Bronchial epithelial cell (primary cell): ENCODE measurements at regions not wholly inside any gene's neighbourhood (a gene's known extent, or its start where the extent isn't known, plus 50 kb on each side); places are given as distances from the start of the nearest gene placed in this dataset.

Source experiments
- DNase-seq: peaks from one replicate; pipeline ENCODE4 v3.0.0-alpha.2; 2010; ENCODE audit warnings: low read depth
- FAIRE-seq: peaks from 2 replicates; lab custom pipeline; 2011; peaks lifted over from hg19 to GRCh38; lab: Jason Lieb, UNC
- H3K27me3 ChIP-seq: 2 replicates; pipeline ENCODE4 v1.5.1; 2011; ENCODE audit warnings: low read length; ENCODE audit not compliant: control insufficient read depth, insufficient read depth
- H3K36me3 ChIP-seq: 2 replicates; pipeline ENCODE4 v1.5.1; 2011; ENCODE audit warnings: low read length; ENCODE audit not compliant: control insufficient read depth, insufficient read depth
- H3K4me3 ChIP-seq: 2 replicates; pipeline ENCODE4 v1.5.1; 2011; ENCODE audit warnings: mild to moderate bottlenecking, low read depth, low read length, control low read depth
- TF ChIP-seq, protein P1 (sequence below): IDR thresholded peaks from 2 replicates; pipeline ENCODE4 v1.5.1; 2011; ENCODE audit warnings: mild to moderate bottlenecking, moderate library complexity, low read length, control low read depth, inconsistent platforms; ENCODE audit not compliant: insufficient read depth, severe bottlenecking

DNA sequence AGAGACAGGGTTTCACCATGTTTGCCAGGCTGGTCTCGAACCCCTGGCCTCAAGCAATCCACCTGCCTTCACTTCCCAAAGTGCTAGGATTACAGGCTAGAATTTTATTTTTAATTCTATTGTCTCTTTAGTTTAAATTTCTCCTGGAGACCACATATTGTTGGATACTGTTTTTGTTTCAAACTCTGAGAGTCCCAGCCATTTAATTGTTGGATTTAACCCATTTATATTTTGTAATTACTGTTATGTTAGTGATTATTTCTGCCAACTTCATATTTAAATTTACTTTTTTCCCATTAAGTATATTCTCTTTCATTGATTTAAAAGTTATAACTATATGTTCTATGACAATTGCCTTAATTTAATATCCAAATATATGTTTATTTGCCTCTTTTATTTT lies 185.6 kb downstream of the ZNF248 start:
- Histone ChIP-seq H3K4me3 (no peak overlapping the region), H3K36me3 (no peaks in the 10 kb centered on the region), H3K27me3 (no peaks in the 10 kb centered on the region)
- TF ChIP-seq, protein P1, sequence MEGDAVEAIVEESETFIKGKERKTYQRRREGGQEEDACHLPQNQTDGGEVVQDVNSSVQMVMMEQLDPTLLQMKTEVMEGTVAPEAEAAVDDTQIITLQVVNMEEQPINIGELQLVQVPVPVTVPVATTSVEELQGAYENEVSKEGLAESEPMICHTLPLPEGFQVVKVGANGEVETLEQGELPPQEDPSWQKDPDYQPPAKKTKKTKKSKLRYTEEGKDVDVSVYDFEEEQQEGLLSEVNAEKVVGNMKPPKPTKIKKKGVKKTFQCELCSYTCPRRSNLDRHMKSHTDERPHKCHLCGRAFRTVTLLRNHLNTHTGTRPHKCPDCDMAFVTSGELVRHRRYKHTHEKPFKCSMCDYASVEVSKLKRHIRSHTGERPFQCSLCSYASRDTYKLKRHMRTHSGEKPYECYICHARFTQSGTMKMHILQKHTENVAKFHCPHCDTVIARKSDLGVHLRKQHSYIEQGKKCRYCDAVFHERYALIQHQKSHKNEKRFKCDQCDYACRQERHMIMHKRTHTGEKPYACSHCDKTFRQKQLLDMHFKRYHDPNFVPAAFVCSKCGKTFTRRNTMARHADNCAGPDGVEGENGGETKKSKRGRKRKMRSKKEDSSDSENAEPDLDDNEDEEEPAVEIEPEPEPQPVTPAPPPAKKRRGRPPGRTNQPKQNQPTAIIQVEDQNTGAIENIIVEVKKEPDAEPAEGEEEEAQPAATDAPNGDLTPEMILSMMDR, result no peak
- no peak for DNase-seq
- no peak for FAIRE-seq

DNA sequence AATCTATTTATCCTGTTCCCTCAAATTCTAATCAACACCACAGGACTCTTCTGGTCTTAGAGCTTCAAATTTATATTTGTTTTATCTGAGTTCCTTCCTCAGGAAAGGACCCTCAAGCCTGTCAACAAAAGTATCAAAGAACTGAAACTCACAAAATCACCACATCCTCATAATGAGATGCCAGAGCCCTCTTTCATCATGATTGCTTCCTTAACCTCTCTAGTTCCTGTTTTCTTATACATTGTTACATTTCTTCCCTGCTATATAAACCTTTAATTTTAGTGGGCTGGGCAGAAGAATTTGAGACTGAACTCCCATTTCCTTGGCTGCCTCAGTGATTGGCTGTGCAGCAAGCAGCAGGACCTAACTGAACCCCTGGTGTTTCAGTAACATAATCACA lies 189.7 kb downstream of the ZNF248 start:
- FAIRE-seq, result no peak
- TF ChIP-seq, protein P1, result no peak
- no peak overlapping the region for H3K4me3 ChIP-seq
- no peak for DNase-seq
- H3K36me3 ChIP-seq, result no peaks in the 10 kb centered on the region
- H3K27me3 ChIP-seq, result no peaks in the 10 kb centered on the region

DNA sequence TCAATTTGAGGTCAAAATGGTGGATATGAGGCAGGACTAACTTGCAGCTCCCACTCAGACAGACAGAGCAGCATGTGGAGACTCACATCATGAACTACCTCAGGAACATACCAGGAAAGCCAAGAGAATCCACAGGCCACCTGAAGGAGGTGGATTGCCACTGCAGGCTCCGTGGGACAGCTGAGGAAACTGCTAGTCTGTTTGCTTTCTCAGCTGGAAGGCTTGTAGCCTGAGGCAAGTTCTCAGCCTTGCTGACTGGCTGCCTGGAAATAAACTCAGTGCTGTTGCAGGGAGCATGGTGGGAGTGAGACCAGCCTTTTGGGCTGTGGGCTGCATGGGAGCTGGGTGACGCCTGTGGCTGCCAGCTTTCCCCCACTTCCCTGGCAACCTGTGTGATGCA lies 202.9 kb downstream of the ZNF248 start:
- FAIRE-seq, result no peak
- TF ChIP-seq, protein P1, result no peak
- no peak overlapping the region for H3K4me3 ChIP-seq
- H3K27me3 ChIP-seq, result no peaks in the 10 kb centered on the region
- no peak for DNase-seq
- no peaks in the 10 kb centered on the region for H3K36me3 ChIP-seq

DNA sequence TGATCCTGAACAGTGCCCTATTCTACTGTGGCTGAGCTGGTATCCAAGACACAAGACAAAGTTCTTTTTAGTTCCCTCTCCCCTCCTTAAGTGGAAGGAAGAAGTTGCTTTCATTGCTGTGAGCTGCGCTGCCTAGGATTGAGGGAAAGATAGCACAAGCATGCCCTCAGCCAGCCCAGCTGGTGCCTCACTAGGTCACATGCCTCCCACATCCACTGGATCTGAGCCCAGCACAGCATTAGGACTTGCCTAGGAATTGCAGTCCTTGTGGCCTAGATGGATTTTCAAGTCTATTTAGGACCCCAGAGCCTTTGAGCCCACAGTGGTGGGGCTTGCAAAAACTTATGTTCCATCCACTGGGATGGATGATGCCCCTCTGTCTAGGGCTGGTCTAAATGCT lies 214.2 kb downstream of the ZNF248 start:
- no peaks in the 10 kb centered on the region for H3K27me3 ChIP-seq
- DNase-seq, result no peak
- H3K36me3 ChIP-seq, result no peaks in the 10 kb centered on the region
- no peak overlapping the region for H3K4me3 ChIP-seq
- TF ChIP-seq, protein P1, result no peak
- no peak for FAIRE-seq

DNA sequence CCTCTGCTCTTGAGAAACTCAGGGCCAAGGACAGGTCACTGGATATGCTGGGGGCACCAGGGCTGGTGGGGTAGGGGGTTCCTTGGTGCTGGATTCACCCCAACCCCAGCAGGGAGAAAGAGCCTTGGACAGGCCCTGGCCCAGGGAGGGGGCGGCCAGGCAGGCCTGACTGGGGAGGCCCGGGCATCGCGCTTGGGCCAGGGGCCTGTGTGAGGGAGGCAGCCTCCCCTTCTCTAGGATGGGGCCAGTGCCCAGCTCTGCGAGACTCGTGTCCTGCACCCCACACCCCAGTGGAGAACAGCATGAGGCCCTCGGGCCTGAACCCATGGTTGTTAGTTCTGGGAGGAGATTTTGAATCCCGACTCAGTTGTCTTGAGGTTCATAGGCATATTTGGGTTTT lies 217.1 kb downstream of the ZNF248 start:
- no peaks in the 10 kb centered on the region for H3K27me3 ChIP-seq
- FAIRE-seq, result no peak
- no peaks in the 10 kb centered on the region for H3K36me3 ChIP-seq
- TF ChIP-seq, protein P1, result no peak
- no peak for DNase-seq
- H3K4me3 ChIP-seq, result no peak overlapping the region

DNA sequence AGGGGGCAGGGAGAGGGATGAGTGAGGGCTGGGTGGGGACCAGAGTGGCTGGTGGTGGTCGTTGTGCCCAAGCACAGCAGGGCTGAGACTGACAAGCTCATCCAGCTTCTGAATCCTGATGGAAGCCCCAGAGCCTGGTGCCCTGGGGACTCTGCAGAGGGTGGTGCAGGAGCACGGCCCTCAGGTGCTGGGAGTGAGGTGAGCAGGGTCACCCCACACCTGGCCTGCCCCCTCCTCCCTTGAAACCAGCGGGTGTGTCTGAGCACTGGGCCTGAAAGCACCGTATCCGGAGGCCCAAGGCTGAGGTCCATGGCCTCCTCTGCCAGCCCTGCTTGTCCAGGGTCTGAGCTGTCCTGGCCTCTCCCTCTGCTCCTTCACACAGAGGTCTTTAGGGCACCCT lies 218.2 kb downstream of the ZNF248 start:
- TF ChIP-seq, protein P1, result no peak
- Histone ChIP-seq H3K4me3 (no peak overlapping the region), H3K36me3 (no peaks in the 10 kb centered on the region), H3K27me3 (no peaks in the 10 kb centered on the region)
- DNase-seq (no peak), FAIRE-seq (no peak)
